ENCODE measurements at regions not wholly inside any gene's neighbourhood (a gene's known extent, or its start where the extent isn't known, plus 50 kb on each side); places are given as distances from the start of the nearest gene placed in this dataset.

DNA sequence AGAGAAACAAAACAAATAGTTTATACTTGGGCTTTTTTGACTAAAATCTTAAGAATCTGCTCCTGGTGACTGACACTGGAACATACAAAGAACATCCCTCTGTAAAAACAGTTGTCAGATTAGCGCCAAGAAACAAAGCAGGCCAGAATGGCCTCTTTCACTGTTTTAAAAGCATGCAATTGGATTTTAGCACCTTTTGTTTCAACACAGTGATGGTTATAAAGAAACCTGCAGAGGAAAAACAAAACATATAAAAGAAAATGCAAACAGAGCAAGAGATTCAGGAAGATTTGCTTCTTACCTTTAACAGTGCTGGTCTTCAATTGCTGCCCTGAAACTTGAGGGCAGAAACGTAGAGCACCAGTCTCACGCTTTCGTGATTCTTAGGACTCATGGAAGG is 652.2 kb upstream of the KCND2 start:
- TF ChIP-seq, protein P1, sequence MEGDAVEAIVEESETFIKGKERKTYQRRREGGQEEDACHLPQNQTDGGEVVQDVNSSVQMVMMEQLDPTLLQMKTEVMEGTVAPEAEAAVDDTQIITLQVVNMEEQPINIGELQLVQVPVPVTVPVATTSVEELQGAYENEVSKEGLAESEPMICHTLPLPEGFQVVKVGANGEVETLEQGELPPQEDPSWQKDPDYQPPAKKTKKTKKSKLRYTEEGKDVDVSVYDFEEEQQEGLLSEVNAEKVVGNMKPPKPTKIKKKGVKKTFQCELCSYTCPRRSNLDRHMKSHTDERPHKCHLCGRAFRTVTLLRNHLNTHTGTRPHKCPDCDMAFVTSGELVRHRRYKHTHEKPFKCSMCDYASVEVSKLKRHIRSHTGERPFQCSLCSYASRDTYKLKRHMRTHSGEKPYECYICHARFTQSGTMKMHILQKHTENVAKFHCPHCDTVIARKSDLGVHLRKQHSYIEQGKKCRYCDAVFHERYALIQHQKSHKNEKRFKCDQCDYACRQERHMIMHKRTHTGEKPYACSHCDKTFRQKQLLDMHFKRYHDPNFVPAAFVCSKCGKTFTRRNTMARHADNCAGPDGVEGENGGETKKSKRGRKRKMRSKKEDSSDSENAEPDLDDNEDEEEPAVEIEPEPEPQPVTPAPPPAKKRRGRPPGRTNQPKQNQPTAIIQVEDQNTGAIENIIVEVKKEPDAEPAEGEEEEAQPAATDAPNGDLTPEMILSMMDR (optimal IDR thresholded peaks at IDR 0.05 in 1 of 3, IDR thresholded peaks at IDR 0.05 in 1 of 3, conservative IDR thresholded peaks at IDR 0.05 in 1 of 3; ENCODE audit: extremely low read depth in 1 of 3, insufficient read depth in 2 of 3, low read length in 3 of 3), result no peak
- no peak for TF ChIP-seq EZH2 (IDR thresholded peaks at IDR 0.05; ENCODE audit: low read length)

Measured in keratinocyte (primary cell).